B cell (primary cell): ENCODE measurements at regions not wholly inside any gene's neighbourhood (a gene's known extent, or its start where the extent isn't known, plus 50 kb on each side); places are given as distances from the start of the nearest gene placed in this dataset.
"Not testable (repeated sequence)": the region's sequence is repeated elsewhere in the genome, so short reads cannot be mapped to it uniquely, and the experiment has no call there.

Experiments used
- ATAC-seq: fragments of 200-7000 bp; cut with Tn5 transposase; one replicate; pipeline ENCODE4 v1.10.0; 2021; ENCODE audit warnings: low read depth, mild to moderate bottlenecking, moderate number of reproducible peaks, moderate library complexity
- CTCF ChIA-PET: fragments of 350-600 bp; sonication (Branson Sonifier 250); formaldehyde crosslinking; loops from one replicate; lab custom pipeline; 2021; ENCODE audit warnings: antibody characterized with exemption, inconsistent platforms; lab: Charles Lee
- POLR2A ChIA-PET: fragments of 350-600 bp; sonication (Branson Sonifier 250); formaldehyde crosslinking; loops from one replicate; lab custom pipeline; 2021; ENCODE audit warnings: antibody characterized with exemption; lab: Charles Lee
- DNase-seq: peaks from one replicate; pipeline ENCODE4 v3.0.0; 2013
- H2AFZ ChIP-seq: 2 replicates; pipeline ENCODE4 v1.6.1; 2012; ENCODE audit warnings: mild to moderate bottlenecking, low read depth, low read length; ENCODE audit not compliant: insufficient read depth, poor library complexity, severe bottlenecking
- H3K27ac ChIP-seq, 2 donors: 1 replicate in 1 of 2; 2 replicates in 1 of 2; pipeline ENCODE4 v1.5.1; 2012 to 2013; ENCODE audit warnings: low read length in 2 of 2, mild to moderate bottlenecking in 2 of 2, moderate library complexity in 1 of 2
- H3K27me3 ChIP-seq, 4 experiments: fragments of 200-600 bp in 1 of 4; sonication (generic) in 1 of 4; replicated peaks in 1 of 4; 1 replicate in 2 of 4; 2 replicates in 2 of 4; pipeline versions ENCODE4 v1.6.1 to v1.7.0; 2013 to 2016; ENCODE audit warnings: low read length in 3 of 4, mild to moderate bottlenecking in 2 of 4, mixed read lengths in 1 of 4, moderate library complexity in 1 of 4; ENCODE audit not compliant: insufficient read depth in 4 of 4, control insufficient read depth in 3 of 4; ENCODE audit errors: control extremely low read depth in 1 of 4
- H3K36me3 ChIP-seq, 2 experiments: replicated peaks in 1 of 2; 1 replicate in 1 of 2; 2 replicates in 1 of 2; pipeline versions ENCODE4 v1.6.1 to v1.7.1; 2013; ENCODE audit warnings: low read length in 1 of 2; ENCODE audit not compliant: insufficient read depth in 2 of 2, control insufficient read depth in 1 of 2; ENCODE audit errors: control extremely low read depth in 1 of 2, extremely low read depth in 1 of 2
- H3K4me1 ChIP-seq, 2 donors: fragments of 200-600 bp in 1 of 2; sonication (generic) in 1 of 2; 1 replicate in 1 of 2; 2 replicates in 1 of 2; pipeline versions ENCODE4 v1.5.1 to v1.6.1; 2013 to 2017; ENCODE audit warnings: low read length in 2 of 2; ENCODE audit not compliant: control insufficient read depth in 2 of 2, insufficient read depth in 2 of 2
- H3K4me2 ChIP-seq: replicated peaks from 2 replicates; pipeline ENCODE3; 2012; ENCODE audit warnings: mild to moderate bottlenecking, low read depth, low read length; ENCODE audit not compliant: poor library complexity, severe bottlenecking
- H3K4me3 ChIP-seq, 5 experiments: fragments of 200-600 bp in 1 of 5; sonication (generic) in 1 of 5; 1 replicate in 3 of 5; 2 replicates in 2 of 5; pipeline versions ENCODE4 v1.5.1 to v1.7.0; 2011 to 2016; ENCODE audit warnings: low read length in 4 of 5, mild to moderate bottlenecking in 4 of 5, low read depth in 2 of 5, control low read depth in 1 of 5, moderate library complexity in 1 of 5; ENCODE audit not compliant: insufficient read depth in 1 of 5; ENCODE audit errors: control extremely low read depth in 1 of 5, extremely low read depth in 1 of 5
- H3K79me2 ChIP-seq: fragments of 200-600 bp; sonication (generic); one replicate; pipeline ENCODE4 v1.6.0; 2016; ENCODE audit warnings: low read length; ENCODE audit not compliant: control insufficient read depth, insufficient read depth
- H3K9ac ChIP-seq: fragments of 200-600 bp; sonication (generic); 2 replicates; pipeline ENCODE4 v1.6.1; 2017; ENCODE audit warnings: mild to moderate bottlenecking, low read length, moderate library complexity
- H3K9me3 ChIP-seq, 3 donors: one replicate each; pipeline versions ENCODE4 v1.6.1 to v1.7.1; 2013; ENCODE audit warnings: low read length in 2 of 3; ENCODE audit not compliant: control insufficient read depth in 2 of 3, insufficient read depth in 1 of 3; ENCODE audit errors: control extremely low read depth in 1 of 3
- H4K20me1 ChIP-seq: 2 replicates; pipeline ENCODE4 v1.6.0; 2012; ENCODE audit warnings: mild to moderate bottlenecking, low read length; ENCODE audit not compliant: insufficient read depth, control insufficient read depth, poor library complexity, severe bottlenecking
- H3K27ac Mint-ChIP-seq: one replicate; pipeline ENCODE4 v1.8.0; 2021; ENCODE audit warnings: mixed read lengths
- H3K27me3 Mint-ChIP-seq: one replicate; pipeline ENCODE4 v1.8.0; 2021; ENCODE audit warnings: mixed read lengths
- H3K4me1 Mint-ChIP-seq: one replicate; pipeline ENCODE4 v1.8.0; 2021; ENCODE audit warnings: mixed read lengths
- H3K4me3 Mint-ChIP-seq: one replicate; pipeline ENCODE4 v1.8.0; 2021; ENCODE audit warnings: mixed read lengths
- H3K9me3 Mint-ChIP-seq: one replicate; pipeline ENCODE4 v1.8.0; 2022; ENCODE audit warnings: mixed read lengths; ENCODE audit not compliant: insufficient read depth
- EZH2 ChIP-seq: IDR thresholded peaks from 2 replicates; pipeline ENCODE4 v1.6.1; 2012; ENCODE audit warnings: borderline replicate concordance, low read depth, mild to moderate bottlenecking, moderate library complexity, low read length; ENCODE audit not compliant: insufficient read depth, poor library complexity, severe bottlenecking
- WGBS: methylation state at CpG from one replicate; pipeline ENCODE4 v1.1.5; 2013; ENCODE audit warnings: missing lambda C conversion rate; ENCODE audit not compliant: insufficient coverage; 5-methylcytosine and 5-hydroxymethylcytosine counted together
- intact Hi-C: fragments of 100-400 bp; cut with micrococcal nuclease; formaldehyde crosslinking; loops from one replicate; pipeline ENCODE4 v1.10.0; 2022
- TF ChIP-seq, protein P1 (sequence below): fragments of 200-600 bp; IDR thresholded peaks from one replicate; pipeline ENCODE4 v1.8.0; 2022; ENCODE audit warnings: antibody characterized with exemption, mild to moderate bottlenecking

DNA sequence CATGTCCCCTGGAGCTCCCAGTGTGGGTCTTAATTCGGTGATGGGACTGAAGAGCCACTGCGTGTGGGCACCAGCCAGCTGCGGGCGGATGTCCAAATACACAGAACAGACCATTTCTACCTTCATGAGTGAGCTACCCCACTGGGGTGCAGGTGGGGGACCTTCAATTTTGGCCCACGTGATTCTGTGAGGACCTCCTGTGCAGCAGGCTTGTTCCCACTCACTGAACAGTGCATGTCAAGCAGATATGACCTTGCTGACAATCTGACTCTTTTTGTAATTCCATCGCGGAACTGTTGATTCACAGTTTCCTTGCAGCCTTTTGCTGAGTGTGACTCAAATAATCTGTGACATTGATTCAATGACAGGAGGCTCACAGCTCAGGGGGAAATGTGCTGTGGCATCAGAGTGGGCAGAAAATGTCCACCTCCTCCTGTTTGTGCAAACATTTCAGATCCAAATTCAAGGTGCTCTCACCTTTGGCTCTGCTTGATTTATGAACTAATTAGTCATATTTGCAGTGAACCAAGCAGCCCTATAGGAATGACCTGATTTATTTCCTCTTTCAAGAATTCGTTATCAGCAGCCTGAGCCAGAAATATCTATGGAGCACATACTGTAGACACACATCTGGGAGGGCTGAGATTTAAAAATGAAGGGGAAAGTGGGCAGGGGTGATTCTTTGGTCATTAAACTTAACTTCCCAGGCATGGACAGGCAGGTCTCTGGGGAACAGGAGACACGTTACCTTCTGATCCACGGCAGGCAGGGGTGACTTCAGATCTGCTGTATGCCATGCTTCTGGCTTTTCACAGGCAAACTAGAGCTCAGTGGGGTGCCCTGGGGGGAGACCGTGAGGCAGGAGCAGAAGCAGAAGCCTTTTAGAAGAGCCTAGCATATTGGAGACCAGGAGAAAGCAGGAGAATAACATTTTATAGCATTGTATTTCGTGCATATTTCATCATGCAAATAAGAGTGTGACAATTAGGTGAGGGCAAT, 170.0 kb upstream of the KL start:
- H3K4me3 Mint-ChIP-seq: no peak overlapping the region
- DNase-seq: no peak
- ChIA-PET POLR2A (no interaction called here), CTCF (no interaction called here)
- H3K4me1 ChIP-seq: peaks cover 0 to 3% of the 10 kb centered on the region in 2 donors
- H3K9me3 ChIP-seq: peaks cover 0 to 7% (median 0%) of the 10 kb centered on the region in 3 donors
- no peak for ATAC-seq
- H2AFZ ChIP-seq: no peak overlapping the region
- peaks cover 13% of the 10 kb centered on the region for H3K27me3 Mint-ChIP-seq
- no peak for TF ChIP-seq EZH2
- TF ChIP-seq, protein P1, sequence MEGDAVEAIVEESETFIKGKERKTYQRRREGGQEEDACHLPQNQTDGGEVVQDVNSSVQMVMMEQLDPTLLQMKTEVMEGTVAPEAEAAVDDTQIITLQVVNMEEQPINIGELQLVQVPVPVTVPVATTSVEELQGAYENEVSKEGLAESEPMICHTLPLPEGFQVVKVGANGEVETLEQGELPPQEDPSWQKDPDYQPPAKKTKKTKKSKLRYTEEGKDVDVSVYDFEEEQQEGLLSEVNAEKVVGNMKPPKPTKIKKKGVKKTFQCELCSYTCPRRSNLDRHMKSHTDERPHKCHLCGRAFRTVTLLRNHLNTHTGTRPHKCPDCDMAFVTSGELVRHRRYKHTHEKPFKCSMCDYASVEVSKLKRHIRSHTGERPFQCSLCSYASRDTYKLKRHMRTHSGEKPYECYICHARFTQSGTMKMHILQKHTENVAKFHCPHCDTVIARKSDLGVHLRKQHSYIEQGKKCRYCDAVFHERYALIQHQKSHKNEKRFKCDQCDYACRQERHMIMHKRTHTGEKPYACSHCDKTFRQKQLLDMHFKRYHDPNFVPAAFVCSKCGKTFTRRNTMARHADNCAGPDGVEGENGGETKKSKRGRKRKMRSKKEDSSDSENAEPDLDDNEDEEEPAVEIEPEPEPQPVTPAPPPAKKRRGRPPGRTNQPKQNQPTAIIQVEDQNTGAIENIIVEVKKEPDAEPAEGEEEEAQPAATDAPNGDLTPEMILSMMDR: no peak
- no peaks in the 10 kb centered on the region for H3K36me3 ChIP-seq
- no peak overlapping the region for H3K27ac ChIP-seq
- WGBS: 86% methylated on average over 10 of the region's 12 CpGs
- no peak overlapping the region for H3K27ac Mint-ChIP-seq
- no peaks in the 10 kb centered on the region for H4K20me1 ChIP-seq
- no peaks in the 10 kb centered on the region for H3K79me2 ChIP-seq
- no peak overlapping the region for H3K4me2 ChIP-seq
- peaks cover 5% of the 10 kb centered on the region for H3K4me1 Mint-ChIP-seq
- no peaks in the 10 kb centered on the region for H3K9me3 Mint-ChIP-seq
- no peak overlapping the region for H3K4me3 ChIP-seq
- H3K9ac ChIP-seq: no peak overlapping the region
- intact Hi-C loops: no loop called here
- H3K27me3 ChIP-seq: peaks cover 0 to 4% (median 1%) of the 10 kb centered on the region in 4 experiments

DNA sequence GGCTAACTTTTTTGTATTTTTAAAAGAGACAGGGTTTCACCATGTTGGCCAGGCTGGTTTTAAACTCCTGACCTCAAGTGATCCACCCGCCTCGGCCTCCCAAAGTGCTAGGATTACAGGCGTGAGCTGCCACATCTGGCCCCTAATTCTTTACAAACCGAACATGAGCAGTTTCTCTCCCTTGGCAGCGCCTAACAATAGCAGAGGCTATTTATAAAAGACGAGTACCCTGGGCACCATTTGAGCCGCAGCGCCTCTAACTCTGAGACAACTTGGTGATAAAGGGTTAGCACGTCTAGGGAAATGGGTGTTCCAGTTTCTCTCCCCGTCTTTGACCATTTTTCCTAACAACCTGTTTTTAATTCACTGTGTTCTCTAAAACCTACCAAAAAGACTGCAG, 168.2 kb upstream of the KL start:
- H4K20me1 ChIP-seq, ATAC-seq, CTCF ChIA-PET, H3K4me1 ChIP-seq, DNase-seq, H3K4me3 ChIP-seq, H3K4me1 Mint-ChIP-seq, H3K9me3 ChIP-seq, H3K9ac ChIP-seq, H3K4me2 ChIP-seq, H3K27ac Mint-ChIP-seq, POLR2A ChIA-PET, H3K79me2 ChIP-seq, H3K36me3 ChIP-seq, intact Hi-C loops, H3K27me3 ChIP-seq, H2AFZ ChIP-seq, H3K9me3 Mint-ChIP-seq, H3K27ac ChIP-seq, H3K4me3 Mint-ChIP-seq: not testable (repeated sequence)
- H3K27me3 Mint-ChIP-seq: peaks cover 16% of the 10 kb centered on the region
- WGBS: 98% methylated on average over 5 of the region's 10 CpGs
